HEK293T (cell line): ENCODE measurements at regions not wholly inside any gene's neighbourhood (a gene's known extent, or its start where the extent isn't known, plus 50 kb on each side); places are given as distances from the start of the nearest gene placed in this dataset.

Source experiments
- CTBP1 ChIP-seq: fragments of 450-650 bp; IDR thresholded peaks from 2 replicates; pipeline ENCODE4 v1.6.1; 2016; ENCODE audit warnings: borderline replicate concordance
- NFRKB ChIP-seq: fragments of 450-650 bp; IDR thresholded peaks from 2 replicates; pipeline ENCODE4 v1.6.1; 2016; ENCODE audit warnings: mild to moderate bottlenecking, moderate library complexity
- ZNF384 ChIP-seq: fragments of 450-650 bp; IDR thresholded peaks from 2 replicates; pipeline ENCODE4 v1.6.1; 2016

- TF ChIP-seq ZNF384, result no peak
- TF ChIP-seq NFRKB, result no peak
- no peak for TF ChIP-seq CTBP1
Observed at GRCh38 chr11:15636521-15637089, 521.9 kb downstream of the INSC start.
